Psoas muscle (tissue), 7 donors: ENCODE measurements at regions not wholly inside any gene's neighbourhood (a gene's known extent, or its start where the extent isn't known, plus 50 kb on each side); places are given as distances from the start of the nearest gene placed in this dataset.

Source experiments
- ATAC-seq, 4 donors: fragments of 200-7000 bp; cut with Tn5 transposase; one replicate each; pipeline ENCODE4 v1.9.1; 2020; ENCODE audit warnings: moderate library complexity in 3 of 4, mild to moderate bottlenecking in 2 of 4
- DNase-seq, 2 donors: peaks; one replicate each; pipeline ENCODE4 v3.0.0-alpha.2; 2020
- H3K27ac ChIP-seq: fragments of 200-600 bp; one replicate; pipeline ENCODE4 v1.8.0; 2022
- H3K27me3 ChIP-seq, 3 donors: fragments of 200-600 bp in 1 of 3; one replicate each; pipeline versions ENCODE4 v1.6.1 to v1.8.0; 2013 to 2022; ENCODE audit warnings: low read length in 2 of 3, mild to moderate bottlenecking in 2 of 3, moderate library complexity in 1 of 3; ENCODE audit not compliant: insufficient read depth in 3 of 3
- H3K36me3 ChIP-seq, 2 donors: fragments of 200-600 bp in 1 of 2; one replicate each; pipeline versions ENCODE4 v1.6.1 to v1.8.0; 2013 to 2022; ENCODE audit warnings: low read depth in 1 of 2, mild to moderate bottlenecking in 1 of 2, moderate library complexity in 1 of 2; ENCODE audit not compliant: insufficient read depth in 1 of 2
- H3K4me1 ChIP-seq: fragments of 200-600 bp; one replicate; pipeline ENCODE4 v1.8.0; 2022
- H3K4me3 ChIP-seq: fragments of 200-600 bp; one replicate; pipeline ENCODE4 v1.8.0; 2022; ENCODE audit warnings: mild to moderate bottlenecking
- H3K9me3 ChIP-seq: fragments of 200-600 bp; one replicate; pipeline ENCODE4 v1.8.0; 2022
- CTCF ChIP-seq: fragments of 200-600 bp; IDR thresholded peaks from one replicate; pipeline ENCODE4 v1.8.0; 2022; ENCODE audit warnings: antibody characterized with exemption
- WGBS, 3 donors: extraction: QIAGEN DNeasy Blood & Tissue Kit; methylation state at CpG; one replicate each; pipeline versions ENCODE4 v1.1.6 to v1.1.7; 2013; 5-methylcytosine and 5-hydroxymethylcytosine counted together
- intact Hi-C, 2 donors: fragments of 100-400 bp; cut with DNase I; formaldehyde crosslinking; loops; one replicate each; pipeline versions ENCODE4 v1.11.0 to v1.14.2; 2022
- donor health status: healthy with polysubstance abuse.
- donor health status: DM: no; HTN: no; CAD: no; lungs with moderate emphysema.
- donor health status: Bipolar disorder and iron deficiency.
- donor health status: healthy.
- donor health status: DM: yes; HTN: yes; CAD: no.
- donor health status: DM: no; HTN: no; CAD: no.
- donor health status: DM: yes; HTN: yes; CAD: no.

- ATAC-seq: no peak
- TF ChIP-seq CTCF: no peak
- intact Hi-C loops: no loop called here
Measured at GRCh38 chr3:6172871-6173642, 687.9 kb upstream of the GRM7 start.

GRCh38 chr3:6177417-6177816 lies 683.5 kb upstream of the GRM7 start:
- DNase-seq (no peak), ATAC-seq (no peak)
- Histone ChIP-seq H3K27ac (no peak overlapping the region), H3K36me3 (no peaks in the 10 kb centered on the region), H3K4me1 (no peaks in the 10 kb centered on the region), H3K4me3 (no peak overlapping the region), H3K9me3 (no peaks in the 10 kb centered on the region), H3K27me3 (no peaks in the 10 kb centered on the region)
- 80 to 81% (median 81%) methylated on average over 1 of the region's 1 CpG for WGBS, 3 donors
- intact Hi-C loops: no loop called here
- no peak for TF ChIP-seq CTCF

More at GRCh38 chr3:6172871-6173642, 687.9 kb upstream of the GRM7 start:
- Histone ChIP-seq H3K27me3 (no peaks in the 10 kb centered on the region), H3K27ac (no peak overlapping the region), H3K36me3 (no peaks in the 10 kb centered on the region), H3K4me1 (no peaks in the 10 kb centered on the region), H3K9me3 (no peaks in the 10 kb centered on the region), H3K4me3 (no peak overlapping the region)
- DNase-seq: no peak
- WGBS, 3 donors: 55 to 59% (median 57%) methylated on average over 6 of the region's 6 CpGs

GRCh38 chr3:6179761-6180160 lies 681.2 kb upstream of the GRM7 start:
- ATAC-seq: no peak
- Histone ChIP-seq H3K4me1 (no peaks in the 10 kb centered on the region), H3K27ac (no peak overlapping the region), H3K9me3 (no peaks in the 10 kb centered on the region), H3K36me3 (no peaks in the 10 kb centered on the region), H3K4me3 (no peak overlapping the region), H3K27me3 (no peaks in the 10 kb centered on the region)
- intact Hi-C loops: no loop called here
- no peak for DNase-seq
- 82 to 88% (median 84%) methylated on average over 3 of the region's 3 CpGs for WGBS, 3 donors
- no peak for TF ChIP-seq CTCF

- Histone ChIP-seq H3K4me1 (no peaks in the 10 kb centered on the region), H3K27ac (no peak overlapping the region), H3K27me3 (no peaks in the 10 kb centered on the region), H3K4me3 (no peak overlapping the region), H3K36me3 (no peaks in the 10 kb centered on the region), H3K9me3 (no peaks in the 10 kb centered on the region)
- ATAC-seq: no peak
- TF ChIP-seq CTCF: no peak
- DNase-seq: no peak
- intact Hi-C loops: no loop called here
Measured at GRCh38 chr3:6180171-6180570, 680.7 kb upstream of the GRM7 start.

- Histone ChIP-seq H3K4me1 (no peaks in the 10 kb centered on the region), H3K9me3 (no peaks in the 10 kb centered on the region), H3K4me3 (no peak overlapping the region), H3K27me3 (no peaks in the 10 kb centered on the region), H3K27ac (no peak overlapping the region), H3K36me3 (no peaks in the 10 kb centered on the region)
- DNase-seq (no peak), ATAC-seq (no peak)
- intact Hi-C loops: no loop called here
- 47 to 52% (median 48%) methylated on average over 5 of the region's 5 CpGs for WGBS, 3 donors
- TF ChIP-seq CTCF: no peak
Measured at GRCh38 chr3:6182476-6182875, 678.4 kb upstream of the GRM7 start.
